ENCODE measurements at regions not wholly inside any gene's neighbourhood (a gene's known extent, or its start where the extent isn't known, plus 50 kb on each side); places are given as distances from the start of the nearest gene placed in this dataset.

DNA sequence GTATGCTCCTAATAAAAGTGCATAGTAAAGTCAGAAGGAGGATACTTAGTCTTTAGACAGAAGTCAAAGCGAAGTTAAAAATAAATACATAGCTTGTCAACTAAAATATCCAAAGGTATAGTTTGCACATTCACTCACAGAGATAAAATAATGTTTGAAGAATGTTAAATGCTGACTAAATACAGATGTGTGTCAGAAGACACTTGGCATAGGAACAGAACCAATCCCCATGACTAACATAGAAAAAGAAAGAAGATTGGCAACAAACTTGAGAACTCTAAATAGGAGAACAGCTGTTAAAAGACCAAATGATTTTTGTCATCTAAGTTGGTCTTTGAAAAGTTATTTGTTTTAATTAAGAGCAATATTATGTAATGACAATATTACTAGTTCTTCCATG, 1172.1 kb upstream of the RAG2 start:
- TF ChIP-seq POLR2AphosphoS5 (IDR thresholded peaks at IDR 0.05) (no peak), EZH2 (IDR thresholded peaks at IDR 0.05; ENCODE audit: borderline replicate concordance, insufficient read depth, low read length, poor library complexity, severe bottlenecking) (no peak)
- TF ChIP-seq, protein P1, sequence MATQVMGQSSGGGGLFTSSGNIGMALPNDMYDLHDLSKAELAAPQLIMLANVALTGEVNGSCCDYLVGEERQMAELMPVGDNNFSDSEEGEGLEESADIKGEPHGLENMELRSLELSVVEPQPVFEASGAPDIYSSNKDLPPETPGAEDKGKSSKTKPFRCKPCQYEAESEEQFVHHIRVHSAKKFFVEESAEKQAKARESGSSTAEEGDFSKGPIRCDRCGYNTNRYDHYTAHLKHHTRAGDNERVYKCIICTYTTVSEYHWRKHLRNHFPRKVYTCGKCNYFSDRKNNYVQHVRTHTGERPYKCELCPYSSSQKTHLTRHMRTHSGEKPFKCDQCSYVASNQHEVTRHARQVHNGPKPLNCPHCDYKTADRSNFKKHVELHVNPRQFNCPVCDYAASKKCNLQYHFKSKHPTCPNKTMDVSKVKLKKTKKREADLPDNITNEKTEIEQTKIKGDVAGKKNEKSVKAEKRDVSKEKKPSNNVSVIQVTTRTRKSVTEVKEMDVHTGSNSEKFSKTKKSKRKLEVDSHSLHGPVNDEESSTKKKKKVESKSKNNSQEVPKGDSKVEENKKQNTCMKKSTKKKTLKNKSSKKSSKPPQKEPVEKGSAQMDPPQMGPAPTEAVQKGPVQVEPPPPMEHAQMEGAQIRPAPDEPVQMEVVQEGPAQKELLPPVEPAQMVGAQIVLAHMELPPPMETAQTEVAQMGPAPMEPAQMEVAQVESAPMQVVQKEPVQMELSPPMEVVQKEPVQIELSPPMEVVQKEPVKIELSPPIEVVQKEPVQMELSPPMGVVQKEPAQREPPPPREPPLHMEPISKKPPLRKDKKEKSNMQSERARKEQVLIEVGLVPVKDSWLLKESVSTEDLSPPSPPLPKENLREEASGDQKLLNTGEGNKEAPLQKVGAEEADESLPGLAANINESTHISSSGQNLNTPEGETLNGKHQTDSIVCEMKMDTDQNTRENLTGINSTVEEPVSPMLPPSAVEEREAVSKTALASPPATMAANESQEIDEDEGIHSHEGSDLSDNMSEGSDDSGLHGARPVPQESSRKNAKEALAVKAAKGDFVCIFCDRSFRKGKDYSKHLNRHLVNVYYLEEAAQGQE (IDR thresholded peaks at IDR 0.05; ENCODE audit: borderline replicate concordance), result no peak
- TF ChIP-seq, protein P2, sequence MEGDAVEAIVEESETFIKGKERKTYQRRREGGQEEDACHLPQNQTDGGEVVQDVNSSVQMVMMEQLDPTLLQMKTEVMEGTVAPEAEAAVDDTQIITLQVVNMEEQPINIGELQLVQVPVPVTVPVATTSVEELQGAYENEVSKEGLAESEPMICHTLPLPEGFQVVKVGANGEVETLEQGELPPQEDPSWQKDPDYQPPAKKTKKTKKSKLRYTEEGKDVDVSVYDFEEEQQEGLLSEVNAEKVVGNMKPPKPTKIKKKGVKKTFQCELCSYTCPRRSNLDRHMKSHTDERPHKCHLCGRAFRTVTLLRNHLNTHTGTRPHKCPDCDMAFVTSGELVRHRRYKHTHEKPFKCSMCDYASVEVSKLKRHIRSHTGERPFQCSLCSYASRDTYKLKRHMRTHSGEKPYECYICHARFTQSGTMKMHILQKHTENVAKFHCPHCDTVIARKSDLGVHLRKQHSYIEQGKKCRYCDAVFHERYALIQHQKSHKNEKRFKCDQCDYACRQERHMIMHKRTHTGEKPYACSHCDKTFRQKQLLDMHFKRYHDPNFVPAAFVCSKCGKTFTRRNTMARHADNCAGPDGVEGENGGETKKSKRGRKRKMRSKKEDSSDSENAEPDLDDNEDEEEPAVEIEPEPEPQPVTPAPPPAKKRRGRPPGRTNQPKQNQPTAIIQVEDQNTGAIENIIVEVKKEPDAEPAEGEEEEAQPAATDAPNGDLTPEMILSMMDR (IDR thresholded peaks at IDR 0.05; ENCODE audit: poor library complexity, severe bottlenecking), result no peak
